IMR-90 (cell line): ENCODE measurements at regions not wholly inside any gene's neighbourhood (a gene's known extent, or its start where the extent isn't known, plus 50 kb on each side); places are given as distances from the start of the nearest gene placed in this dataset.

Experiments used
- ATAC-seq: fragments of 200-7000 bp; cut with Tn5 transposase; 2 replicates; pipeline ENCODE4 v1.9.1; 2020; ENCODE audit warnings: low read depth, mild to moderate bottlenecking, moderate library complexity
- BruUV-seq: library from RNA; stranded (reverse); fragments of 400-500 nt; replicated peaks from 2 replicates; lab custom pipeline; 2021; lab: Mats Ljungman, UMichigan
- CTCF ChIA-PET: fragments of 300-600 bp; formaldehyde crosslinking; extraction: SDS; loops from one replicate; lab custom pipeline; 2021; ENCODE audit warnings: antibody characterized with exemption; lab: Yijun Ruan, JAX
- POLR2A ChIA-PET: fragments of 300-600 bp; sonication (Branson Sonifier 250); formaldehyde crosslinking; loops from one replicate; lab custom pipeline; 2022; ENCODE audit warnings: antibody characterized with exemption; ENCODE audit not compliant: unreplicated experiment; lab: Charles Lee
- DNase-seq: peaks from one replicate; pipeline ENCODE4 v3.0.0; 2013
- H2AFZ ChIP-seq: replicated peaks from 2 replicates; pipeline ENCODE3; 2013; ENCODE audit warnings: low read length, mild to moderate bottlenecking; ENCODE audit not compliant: poor library complexity
- H2AK5ac ChIP-seq: 2 replicates; pipeline ENCODE4 v1.6.1; 2013; ENCODE audit warnings: low read depth, low read length, inconsistent platforms
- H2AK9ac ChIP-seq: replicated peaks from 2 replicates; pipeline ENCODE3; 2013; ENCODE audit warnings: mild to moderate bottlenecking, low read depth, low read length, moderate library complexity; ENCODE audit not compliant: poor library complexity
- H2BK120ac ChIP-seq: 2 replicates; pipeline ENCODE4 v1.6.1; 2013; ENCODE audit warnings: low read depth, low read length, inconsistent platforms
- H2BK15ac ChIP-seq: 3 replicates; pipeline ENCODE4 v1.6.1; 2013; ENCODE audit warnings: low read depth, low read length, inconsistent platforms
- H2BK20ac ChIP-seq: 2 replicates; pipeline ENCODE4 v1.6.1; 2013; ENCODE audit warnings: low read depth, mild to moderate bottlenecking, inconsistent platforms, low read length, moderate library complexity
- H2BK5ac ChIP-seq: 2 replicates; pipeline ENCODE4 v1.6.1; 2013; ENCODE audit warnings: mild to moderate bottlenecking, low read depth, low read length, inconsistent platforms; ENCODE audit not compliant: poor library complexity, severe bottlenecking
- H3K14ac ChIP-seq: replicated peaks from 2 replicates; pipeline ENCODE4 v1.6.1; 2013; ENCODE audit warnings: low read depth, low read length, inconsistent platforms
- H3K18ac ChIP-seq: 2 replicates; pipeline ENCODE4 v1.6.1; 2013; ENCODE audit warnings: low read depth, low read length, control low read depth
- H3K23ac ChIP-seq: 2 replicates; pipeline ENCODE4 v1.6.1; 2013; ENCODE audit warnings: low read depth, low read length, inconsistent platforms
- H3K27ac ChIP-seq: 2 replicates; pipeline ENCODE4 v1.5.1; 2013; ENCODE audit warnings: mild to moderate bottlenecking, control low read depth, low read length; ENCODE audit not compliant: insufficient read depth
- H3K27me3 ChIP-seq: 2 replicates; pipeline ENCODE4 v1.6.1; 2013; ENCODE audit warnings: low read length; ENCODE audit not compliant: control insufficient read depth, insufficient read depth
- H3K36me3 ChIP-seq: 2 replicates; pipeline ENCODE4 v1.6.1; 2013; ENCODE audit warnings: low read length, mixed read lengths; ENCODE audit not compliant: control insufficient read depth, insufficient read depth
- H3K4ac ChIP-seq: 2 replicates; pipeline ENCODE4 v1.6.1; 2013; ENCODE audit warnings: low read depth, low read length, inconsistent platforms
- H3K4me1 ChIP-seq: 2 replicates; pipeline ENCODE4 v1.6.1; 2013; ENCODE audit warnings: low read length, mixed read lengths; ENCODE audit not compliant: control insufficient read depth, insufficient read depth
- H3K4me2 ChIP-seq: 2 replicates; pipeline ENCODE4 v1.6.1; 2013; ENCODE audit warnings: low read depth, mild to moderate bottlenecking, control low read depth, low read length, moderate library complexity
- H3K4me3 ChIP-seq: 2 replicates; pipeline ENCODE4 v1.5.1; 2013; ENCODE audit warnings: low read depth, mild to moderate bottlenecking, control low read depth, low read length, moderate library complexity; ENCODE audit not compliant: insufficient read depth
- H3K56ac ChIP-seq: 2 replicates; pipeline ENCODE4 v1.6.1; 2013; ENCODE audit warnings: low read length, inconsistent platforms; ENCODE audit not compliant: insufficient read depth; ENCODE audit errors: extremely low read depth
- H3K79me1 ChIP-seq, 2 experiments: 2 replicates each; pipeline ENCODE4 v1.6.1; 2013; ENCODE audit warnings: low read length in 2 of 2, inconsistent platforms in 1 of 2, low read depth in 1 of 2
- H3K9ac ChIP-seq: 2 replicates; pipeline ENCODE4 v1.6.1; 2013; ENCODE audit warnings: low read depth, low read length, control low read depth
- H3K9me1 ChIP-seq: 2 replicates; pipeline ENCODE4 v1.6.1; 2013; ENCODE audit warnings: low read length, inconsistent platforms; ENCODE audit not compliant: insufficient read depth
- H3K9me3 ChIP-seq: 2 replicates; pipeline ENCODE4 v1.6.1; 2013; ENCODE audit warnings: low read length; ENCODE audit not compliant: control insufficient read depth, insufficient read depth
- H4K20me1 ChIP-seq: 2 replicates; pipeline ENCODE4 v1.6.1; 2013; ENCODE audit warnings: low read length, inconsistent platforms; ENCODE audit not compliant: insufficient read depth
- H4K5ac ChIP-seq: 2 replicates; pipeline ENCODE4 v1.6.1; 2013; ENCODE audit warnings: mild to moderate bottlenecking, low read depth, low read length, control low read depth
- H4K8ac ChIP-seq, 2 experiments: 2 replicates each; pipeline ENCODE4 v1.6.1; 2013; ENCODE audit warnings: low read depth in 2 of 2, low read length in 2 of 2, control low read depth in 1 of 2, inconsistent platforms in 1 of 2
- H4K91ac ChIP-seq: 2 replicates; pipeline ENCODE4 v1.6.1; 2013; ENCODE audit warnings: low read depth, low read length, inconsistent platforms; ENCODE audit not compliant: insufficient read depth
- BHLHE40 ChIP-seq: fragments of 150-350 bp; IDR thresholded peaks from 2 replicates; pipeline ENCODE4 v1.6.1; 2016; ENCODE audit warnings: mild to moderate bottlenecking, low read depth, low read length
- CTCF ChIP-seq: conservative IDR thresholded peaks from 2 replicates; pipeline ENCODE4 v1.5.1; 2012; ENCODE audit warnings: mild to moderate bottlenecking, low read depth, low read length, improper control_type of control experiment
- MAZ ChIP-seq: IDR thresholded peaks from 2 replicates; pipeline ENCODE4 v1.6.1; 2012; ENCODE audit warnings: low read depth, mild to moderate bottlenecking, low read length, improper control_type of control experiment, moderate library complexity, borderline replicate concordance
- POLR2A ChIP-seq: IDR thresholded peaks from 2 replicates; pipeline ENCODE4 v1.6.1; 2012; ENCODE audit warnings: mild to moderate bottlenecking, low read depth, low read length
- RCOR1 ChIP-seq: IDR thresholded peaks from 2 replicates; pipeline ENCODE4 v1.6.1; 2012; ENCODE audit warnings: mild to moderate bottlenecking, low read length, improper control_type of control experiment; ENCODE audit not compliant: insufficient replicate concordance
- RFX5 ChIP-seq: IDR thresholded peaks from 2 replicates; pipeline ENCODE4 v1.8.0; 2012; ENCODE audit warnings: low read depth, mild to moderate bottlenecking, low read length, moderate library complexity
- SMC3 ChIP-seq: fragments of 150-350 bp; IDR thresholded peaks from 2 replicates; pipeline ENCODE4 v1.6.1; 2016; ENCODE audit warnings: low read depth, mild to moderate bottlenecking, antibody characterized with exemption, low read length, moderate library complexity
- WGBS, 2 experiments: methylation state at CpG; one replicate each; pipeline versions ENCODE4 v1.1.5 to v1.1.7; 2013; ENCODE audit warnings: missing lambda C conversion rate in 2 of 2; ENCODE audit not compliant: insufficient read length in 1 of 2; ENCODE audit errors: extremely low coverage in 2 of 2; 5-methylcytosine and 5-hydroxymethylcytosine counted together
- dilution Hi-C: fragments of 300-500 bp; cut with HindIII; formaldehyde crosslinking; loops from one replicate; pipeline ENCODE4 v1.14.3; 2018; ENCODE audit warnings: low sequenced_read_pairs; ENCODE audit not compliant: unreplicated experiment
- in situ Hi-C: fragments of 300-500 bp; cut with MboI; formaldehyde crosslinking; loops from 3 replicates; pipeline ENCODE4 v1.14.3; 2019; ENCODE audit warnings: low sequenced_read_pairs, inconsistent platforms, mixed read lengths
- intact Hi-C: fragments of 100-400 bp; cut with micrococcal nuclease; formaldehyde crosslinking; loops from 2 replicates; pipeline ENCODE4 v1.10.0; 2022

- TF ChIP-seq CTCF (no peak), RFX5 (no peak), RCOR1 (no peak), MAZ (no peak), BHLHE40 (no peak), SMC3 (no peak), POLR2A (no peak)
- Histone ChIP-seq H2AK9ac (no peak overlapping the region), H3K4me1 (peaks cover 20% of the 10 kb centered on the region), H3K4me3 (no peak overlapping the region), H3K9me1 (peaks cover 25% of the 10 kb centered on the region), H3K4ac (0 out of 2 replicates have a peak overlapping the region, but pooled peaks have one; percentile 49), H3K36me3 (no peaks in the 10 kb centered on the region), H2BK15ac (0 out of 3 replicates have a peak overlapping the region, but pooled peaks have one; percentile 68), H4K91ac (no peak overlapping the region), H3K23ac (no peak overlapping the region), H2BK120ac (peak overlapping the region; percentile 54; the same call in 1 of the 2 replicates), H4K20me1 (no peaks in the 10 kb centered on the region), H3K9me3 (no peaks in the 10 kb centered on the region), H2AFZ (no peak overlapping the region), H4K8ac (no peak overlapping the region), H3K79me1 (peaks cover 0 to 27% of the 10 kb centered on the region in 2 experiments; a peak in 2 of 4 replicates), H3K18ac (no peak overlapping the region), H2AK5ac (no peak overlapping the region), H3K27ac (no peak overlapping the region), H3K9ac (no peak overlapping the region), H2BK5ac (no peak overlapping the region), H2BK20ac (peak overlapping the region; percentile 53; the same call in 1 of the 2 replicates), H3K56ac (no peak overlapping the region), H4K5ac (no peak overlapping the region), H3K27me3 (no peaks in the 10 kb centered on the region), H3K4me2 (no peak overlapping the region), H3K14ac (0 out of 2 replicates have a peak overlapping the region, but pooled peaks have one; percentile 57)
- intact Hi-C loops (loop anchor here (10.0 kb wide), 1 partner anchor 97 kb away; no protein-coding TSS in a partner anchor), in situ Hi-C loops (no loop called here), dilution Hi-C loops (loop anchor here (25.0 kb wide), 1 partner anchor 405 kb away; no protein-coding TSS in a partner anchor)
- ChIA-PET POLR2A (interaction anchor here (1.1 kb wide), 1 partner anchor 220 kb away, joined by 5 read pairs; no protein-coding TSS in a partner anchor), CTCF (no interaction called here)
- BruUV-seq, result no TSS peak
- WGBS, 2 experiments, result no CpG with 5 or more reads among the region's 7 CpGs
- DNase-seq (no peak), ATAC-seq (no peak)
Measured at GRCh38 chr5:142542078-142542477, 143.8 kb downstream of the FGF1 start.
